HG02885 (cell line): ENCODE measurements at regions not wholly inside any gene's neighbourhood (a gene's known extent, or its start where the extent isn't known, plus 50 kb on each side); places are given as distances from the start of the nearest gene placed in this dataset.
"Not testable (repeated sequence)": the region's sequence is repeated elsewhere in the genome, so short reads cannot be mapped to it uniquely, and the experiment has no call there.

Source experiments
- ATAC-seq: cut with Tn5 transposase; IDR thresholded peaks from one replicate; pipeline ENCODE4 v1.9.1; 2021; ENCODE audit warnings: mild to moderate bottlenecking; ENCODE audit not compliant: unreplicated experiment, poor library complexity

DNA sequence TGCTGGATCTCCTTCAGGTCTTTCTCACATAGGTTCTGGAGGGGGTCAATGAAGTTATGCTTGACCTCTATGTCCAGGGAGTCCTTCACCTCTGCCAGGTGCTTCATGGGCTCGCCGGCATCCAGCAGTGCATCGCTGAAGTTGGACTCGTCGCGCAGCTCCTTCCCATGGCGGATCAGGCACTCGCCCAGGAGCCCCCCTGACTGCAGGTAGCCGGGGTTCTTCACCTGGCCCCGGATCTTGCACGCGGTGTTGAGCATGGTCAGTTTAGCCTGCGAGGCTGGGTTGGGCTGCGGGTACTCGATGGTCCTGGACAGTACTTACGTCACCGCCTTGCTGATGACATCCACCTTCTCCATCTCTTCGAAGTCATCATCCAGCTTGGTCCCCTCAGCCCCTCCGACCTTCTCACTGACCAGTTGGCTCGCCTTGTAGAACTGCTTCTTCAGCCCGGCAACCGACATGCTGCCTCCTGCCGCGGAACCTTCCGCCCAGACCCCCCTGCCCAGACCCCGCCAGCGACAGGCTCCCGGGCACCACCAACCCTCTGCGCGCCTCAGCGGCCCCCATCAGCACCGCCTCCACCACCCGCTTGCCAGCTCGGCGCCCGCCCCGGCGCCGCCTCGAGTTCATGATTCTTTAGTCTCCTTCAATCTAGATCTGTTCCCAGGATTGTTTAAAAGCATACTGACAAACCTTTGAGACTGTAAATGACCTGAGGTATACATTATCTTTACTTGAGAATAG is 99.8 kb downstream of the KPNA2 start:
- ATAC-seq, result no peak

DNA sequence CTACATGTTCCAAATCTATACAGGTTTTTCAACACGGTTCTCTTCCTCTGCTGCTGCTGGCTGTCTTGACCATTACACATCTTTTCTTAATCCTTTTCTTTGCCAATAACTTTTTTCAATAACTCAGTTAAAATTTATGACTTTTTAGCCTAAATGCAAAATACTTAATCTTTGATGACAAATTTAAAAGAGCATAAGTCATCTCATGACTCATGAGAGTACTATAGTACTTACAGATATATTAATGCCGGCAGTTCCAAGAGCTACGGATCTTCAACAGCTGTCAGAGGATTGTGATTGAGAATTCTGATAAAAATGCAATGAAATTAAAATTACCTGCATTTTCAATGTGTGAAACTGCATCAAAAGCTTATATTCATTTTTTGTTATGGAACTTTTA is 105.5 kb downstream of the KPNA2 start:
- ATAC-seq, result no peak

DNA sequence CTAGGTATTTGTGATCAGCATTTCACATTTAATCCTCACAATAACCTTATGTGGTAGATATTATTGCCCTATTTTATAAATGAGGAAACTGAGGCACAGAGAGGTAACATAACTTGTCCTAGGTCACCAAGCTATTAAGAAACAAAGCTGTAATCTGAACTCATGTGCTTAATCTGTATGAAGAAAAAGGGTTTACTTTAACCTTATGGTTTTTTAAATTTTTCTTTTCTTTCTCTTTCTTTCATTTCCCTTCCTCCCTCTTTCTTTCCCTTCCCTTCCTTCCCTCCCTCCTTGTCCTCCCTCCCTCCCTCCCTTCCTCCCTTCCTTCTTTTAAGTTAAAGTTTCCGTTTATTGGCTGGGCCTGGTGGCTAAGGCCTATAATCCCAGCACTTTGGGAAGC is 105.2 kb upstream of the AMZ2 start:
- no peak for ATAC-seq

DNA sequence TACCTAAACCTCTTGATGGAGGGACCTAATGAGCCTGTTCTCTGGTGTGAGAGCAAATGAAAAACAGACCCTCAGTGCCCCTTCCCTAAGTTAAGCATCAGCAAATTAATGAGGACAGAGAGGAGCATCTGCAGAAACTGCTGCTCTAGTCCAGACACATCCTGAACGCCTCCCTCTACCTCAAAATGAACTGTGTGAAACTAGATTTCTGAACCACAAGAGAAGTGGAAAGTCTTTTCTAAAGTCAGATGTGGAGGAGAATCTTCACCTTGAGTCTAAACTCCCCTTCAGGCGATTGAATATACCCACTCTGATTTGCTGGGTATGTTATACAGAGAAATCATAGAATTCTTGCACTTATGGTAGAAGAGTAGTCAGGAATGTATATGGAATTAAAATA is 104.4 kb upstream of the AMZ2 start:
- no peak for ATAC-seq

DNA sequence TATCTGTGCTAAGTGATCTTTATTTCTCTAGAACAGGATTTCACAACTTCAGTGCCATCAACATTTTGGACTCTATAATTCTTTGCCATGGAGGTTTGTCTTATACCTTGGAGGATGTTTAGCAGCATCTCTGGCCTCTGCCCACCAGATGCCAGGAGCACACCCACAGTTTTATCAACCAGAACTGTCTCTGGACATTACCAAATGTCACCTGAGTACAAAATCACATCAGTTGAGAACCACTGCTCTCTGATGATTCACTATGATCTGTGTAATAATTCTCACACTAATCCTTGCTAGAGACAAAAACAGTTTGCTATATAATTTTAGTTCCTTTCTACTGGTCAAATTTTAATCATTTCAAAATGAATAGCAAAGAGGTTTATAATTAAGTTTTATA is 102.8 kb upstream of the AMZ2 start:
- ATAC-seq, result no peak

DNA sequence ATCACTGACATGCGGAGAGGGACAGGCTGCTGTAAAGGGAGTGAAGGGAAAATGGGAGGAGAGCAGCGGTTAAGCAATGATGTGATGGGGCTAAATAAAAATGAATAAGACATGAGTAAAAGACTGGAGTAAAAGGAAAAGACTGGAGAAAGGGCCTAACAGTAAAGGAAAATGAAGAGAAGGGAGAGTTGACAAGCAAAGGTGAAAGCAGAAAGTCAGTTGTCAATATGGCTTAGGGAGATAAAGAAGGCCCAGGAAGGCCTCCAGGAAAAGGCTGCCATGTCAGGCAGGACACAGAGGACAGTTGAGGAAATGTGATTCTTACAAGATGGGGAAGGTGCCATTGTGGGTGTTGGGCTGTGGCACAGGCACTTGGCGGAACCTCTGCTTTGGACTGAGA is 98.9 kb upstream of the AMZ2 start:
- ATAC-seq, result no peak

DNA sequence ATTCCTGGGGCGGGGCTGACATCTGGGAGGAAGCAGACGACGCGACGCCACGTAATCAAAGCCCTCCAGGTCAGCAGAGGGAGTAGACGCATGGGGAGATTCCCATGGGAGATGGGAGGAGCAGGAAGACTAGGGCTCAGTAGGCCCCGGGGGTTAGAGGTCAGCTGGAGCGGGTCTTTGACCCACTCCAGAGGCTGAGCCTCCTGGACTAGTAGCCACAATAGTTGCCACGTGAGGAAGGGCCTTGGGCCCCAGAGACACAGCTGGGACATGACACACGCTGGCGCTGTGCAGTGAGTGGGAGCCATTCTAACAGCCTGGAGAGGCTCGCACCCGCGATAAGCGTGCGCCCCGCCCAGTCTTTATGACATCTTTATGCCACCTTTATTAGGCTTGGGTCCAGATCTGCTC is 95.7 kb upstream of the AMZ2 start:
- ATAC-seq, result no peak

DNA sequence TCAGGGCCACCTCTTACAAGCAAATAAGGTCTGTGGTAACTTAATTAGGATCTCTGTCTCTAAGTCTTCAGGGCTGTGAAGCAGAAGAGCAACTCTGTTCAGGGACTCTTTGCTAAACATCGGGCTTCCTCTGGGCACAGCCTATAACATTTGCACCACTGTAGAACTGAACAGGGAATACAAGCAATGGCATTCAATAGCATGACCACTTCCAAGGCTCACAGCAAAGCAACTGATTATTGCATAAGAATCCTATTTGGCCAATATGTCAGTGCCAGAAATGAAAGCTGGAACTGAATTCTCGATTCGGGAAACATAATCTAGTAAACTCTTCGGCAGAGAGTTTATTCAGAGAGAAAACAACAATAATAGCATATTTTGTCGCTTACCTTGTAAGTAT is 92.2 kb upstream of the AMZ2 start:
- no peak for ATAC-seq

DNA sequence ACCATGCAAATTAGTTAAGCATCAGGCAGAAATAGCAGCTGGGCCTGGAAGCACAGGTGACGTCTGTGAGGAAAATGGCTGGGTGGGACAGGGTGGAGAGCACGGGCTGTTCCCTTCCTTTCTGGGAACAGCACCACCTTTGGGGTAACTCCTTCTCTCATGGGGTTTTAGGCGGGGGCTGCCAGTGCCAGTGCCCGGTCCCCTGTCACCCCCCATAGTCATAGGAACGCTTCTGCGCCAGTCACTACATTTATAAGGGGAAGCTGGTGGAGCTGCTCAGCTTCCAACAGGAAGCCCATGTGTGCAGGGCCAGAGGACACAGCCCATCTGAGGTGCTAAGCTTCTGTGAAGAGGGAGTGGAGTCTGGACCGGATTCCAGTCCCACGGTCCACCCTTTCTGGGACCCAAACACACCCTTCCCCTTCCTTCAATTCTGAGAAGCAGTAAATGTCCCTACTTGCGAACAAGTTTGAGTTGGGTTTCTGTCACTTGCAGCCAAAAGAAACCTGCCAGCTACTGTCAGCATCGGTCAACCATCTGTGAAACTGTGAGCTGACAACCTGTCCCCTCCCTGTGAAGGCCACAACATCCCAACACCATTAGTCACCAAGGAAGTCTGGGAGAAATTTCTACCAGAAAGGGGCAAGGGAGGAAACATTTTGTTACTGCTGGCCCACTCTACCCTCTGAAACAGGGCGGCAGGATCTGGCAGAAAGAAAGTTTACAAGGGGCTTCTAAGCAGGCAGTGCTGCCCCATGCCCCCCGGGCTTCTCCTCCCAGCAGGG is 86.0 kb upstream of the AMZ2 start:
- no peak for ATAC-seq

DNA sequence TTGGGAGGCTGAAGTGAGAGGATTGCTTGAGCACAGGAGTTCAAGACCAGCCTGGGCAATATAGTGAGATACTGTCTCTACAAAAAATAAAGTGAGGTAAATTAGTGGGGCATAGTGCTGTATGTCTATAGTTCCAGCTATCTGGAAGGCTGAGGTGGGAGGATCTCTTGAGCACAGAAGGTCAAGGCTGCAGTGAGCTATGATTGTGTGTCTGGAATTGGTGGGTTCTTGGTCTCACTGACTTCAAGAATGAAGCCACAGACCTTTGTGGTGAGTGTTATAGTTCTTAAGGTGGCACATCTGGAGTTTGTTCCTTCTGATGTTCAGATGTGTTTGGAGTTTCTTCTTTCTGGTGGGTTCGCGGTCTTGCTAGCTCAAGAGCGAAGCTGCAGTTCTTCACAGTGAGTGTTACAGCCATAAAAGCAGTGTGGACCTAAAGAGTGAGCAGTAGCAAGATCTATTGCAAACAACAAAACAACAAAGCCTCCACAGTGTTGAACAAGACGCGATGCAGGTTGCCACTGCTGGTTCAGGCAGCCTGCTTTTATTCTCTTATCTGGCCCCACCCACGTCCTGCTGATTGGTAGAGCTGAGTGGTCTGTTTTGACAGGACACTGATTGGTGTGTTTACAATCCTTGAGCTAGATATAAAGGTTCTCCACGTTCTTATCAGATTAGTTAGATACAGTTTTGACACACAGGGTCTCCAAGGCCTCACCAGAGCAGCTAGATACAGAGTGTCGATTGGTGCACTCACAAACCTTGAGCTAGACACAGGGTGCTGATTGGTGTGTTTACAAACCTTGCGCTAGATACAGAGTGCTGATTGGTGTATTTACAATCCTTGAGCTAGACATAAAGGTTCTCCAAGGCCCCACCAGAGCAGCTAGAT is 79.3 kb upstream of the AMZ2 start:
- ATAC-seq, result not testable (repeated sequence)

DNA sequence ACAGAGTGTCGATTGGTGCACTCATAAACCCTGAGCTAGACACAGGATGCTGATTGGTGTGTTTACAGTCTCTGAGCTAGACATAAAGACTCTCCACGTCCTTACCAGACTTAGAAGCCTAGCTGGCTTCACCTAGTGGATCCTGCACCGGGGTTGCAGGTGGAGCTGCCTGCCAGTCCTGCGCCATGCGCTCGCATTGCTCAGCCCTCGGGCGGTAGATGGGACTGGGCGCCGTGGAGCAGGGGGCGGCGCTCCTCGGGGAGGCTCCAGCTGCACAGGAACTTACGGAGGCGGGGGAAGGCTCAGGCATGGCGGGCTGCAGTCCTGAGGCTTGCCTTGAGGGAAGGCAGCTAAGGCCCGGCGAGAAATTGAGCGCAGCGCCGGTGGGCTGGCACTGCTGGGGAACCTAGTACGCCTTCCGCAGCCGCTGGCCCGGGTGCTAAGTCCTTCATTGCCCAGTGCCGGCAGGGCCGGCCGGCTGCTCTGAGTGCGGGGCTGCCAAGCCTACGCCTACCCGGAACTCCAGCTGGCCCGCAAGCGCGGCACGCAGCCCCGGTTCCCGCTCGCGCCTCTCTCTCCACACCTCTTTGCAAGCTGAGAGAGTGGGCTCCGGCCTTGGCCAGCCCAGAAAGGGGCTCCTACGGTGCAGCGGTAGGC is 78.5 kb upstream of the AMZ2 start:
- ATAC-seq, result not testable (repeated sequence)

DNA sequence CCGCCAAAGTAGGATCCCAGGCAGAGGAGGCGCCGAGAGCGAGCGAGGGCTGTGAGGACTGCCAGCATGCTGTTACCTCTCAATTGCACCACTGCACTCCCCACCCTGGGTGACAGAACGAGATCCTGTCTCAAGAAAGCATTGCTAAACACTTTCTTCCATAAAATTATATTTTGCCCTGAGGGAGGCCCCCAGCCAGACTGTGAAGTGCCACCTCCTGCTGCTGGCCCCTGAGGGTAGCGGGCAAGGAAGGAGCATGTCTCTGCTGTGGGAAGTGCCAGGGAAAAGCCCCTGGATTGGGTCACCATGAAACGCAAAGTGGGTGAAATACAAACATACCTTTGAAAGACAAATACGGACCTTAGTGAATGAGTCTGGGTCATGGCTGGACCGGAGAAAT is 78.0 kb upstream of the AMZ2 start:
- ATAC-seq, result no peak

DNA sequence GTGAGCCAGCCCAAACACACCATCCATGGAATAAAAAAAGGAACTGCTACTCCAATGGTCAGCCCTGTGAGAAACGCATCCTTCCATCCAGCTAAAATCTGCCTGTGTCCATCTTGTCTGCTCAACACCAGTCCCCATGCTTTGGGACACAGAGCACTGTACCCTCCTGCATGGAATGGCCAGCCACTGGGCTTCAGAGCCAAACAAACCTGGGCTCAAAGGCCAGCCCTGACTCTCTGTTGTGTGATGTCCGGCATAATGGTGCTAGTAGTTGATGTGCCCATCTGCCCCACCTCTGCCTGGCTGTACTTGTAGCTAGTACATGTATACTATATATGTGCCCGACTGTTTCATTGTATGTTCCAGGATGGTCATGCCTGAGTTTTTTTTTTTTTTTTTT is 77.6 kb upstream of the AMZ2 start:
- ATAC-seq, result no peak

DNA sequence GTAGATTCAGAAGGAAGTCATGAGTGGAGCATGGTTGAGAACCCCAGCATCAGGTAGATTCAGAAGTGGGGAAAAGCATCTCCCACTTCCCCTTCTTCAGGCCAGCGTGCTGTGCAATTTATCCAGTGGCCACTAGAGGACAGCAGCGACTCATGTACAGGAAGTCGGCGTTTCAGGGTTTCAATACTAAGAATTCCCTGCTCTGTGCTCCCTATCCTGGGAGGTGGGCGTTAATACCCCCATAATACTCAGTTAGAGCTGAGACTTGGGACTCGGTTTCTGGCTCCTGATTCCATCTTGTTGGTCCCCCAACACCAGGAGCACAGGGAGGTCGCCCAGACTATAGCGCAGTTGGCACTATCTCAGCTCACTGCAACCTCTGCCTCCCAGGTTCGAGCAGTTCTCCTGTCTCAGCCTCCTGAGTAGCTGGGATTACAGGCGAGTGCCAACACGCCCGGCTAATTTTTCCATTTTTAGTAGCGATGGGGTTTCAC is 75.3 kb upstream of the AMZ2 start:
- ATAC-seq, result no peak

DNA sequence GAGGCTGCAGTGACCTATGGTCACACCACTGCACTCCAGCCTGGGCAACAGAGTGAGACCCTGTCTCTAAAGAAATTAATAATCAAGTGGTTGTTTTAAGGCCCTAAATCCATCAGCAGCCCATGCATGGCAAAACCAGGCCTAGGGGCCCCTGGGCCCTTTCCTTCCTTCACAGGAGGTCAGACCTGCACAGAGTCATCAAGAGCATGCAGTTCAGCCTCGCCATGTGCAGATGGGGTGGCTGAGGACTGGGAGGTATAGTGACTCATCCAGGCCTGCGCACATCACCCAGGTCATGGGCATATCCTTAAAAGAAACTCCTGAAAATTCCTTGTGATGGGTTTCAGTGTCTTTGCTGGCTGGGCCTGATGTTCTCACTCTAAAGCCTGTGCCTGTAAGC is 72.4 kb upstream of the AMZ2 start:
- ATAC-seq, result no peak

DNA sequence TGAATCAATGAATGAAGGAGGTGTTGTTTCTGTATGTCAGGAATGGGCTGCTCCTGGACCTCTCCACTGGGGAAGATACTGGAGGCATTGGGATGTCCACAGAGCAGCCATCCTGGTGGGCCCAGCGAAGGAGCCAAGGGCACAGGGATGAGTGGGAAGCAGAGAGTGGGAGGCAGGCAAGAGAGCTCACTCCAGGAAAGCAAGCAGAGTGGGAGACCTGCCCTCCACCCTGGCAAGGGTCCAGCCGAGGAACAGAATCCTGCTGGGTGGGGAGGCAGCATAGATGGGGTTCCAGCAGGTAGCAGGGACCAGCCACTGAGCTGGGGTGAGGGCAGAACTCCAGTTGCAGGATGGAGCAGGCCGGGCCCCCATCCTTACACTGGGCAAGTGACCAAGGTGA is 71.9 kb upstream of the AMZ2 start:
- ATAC-seq, result no peak

DNA sequence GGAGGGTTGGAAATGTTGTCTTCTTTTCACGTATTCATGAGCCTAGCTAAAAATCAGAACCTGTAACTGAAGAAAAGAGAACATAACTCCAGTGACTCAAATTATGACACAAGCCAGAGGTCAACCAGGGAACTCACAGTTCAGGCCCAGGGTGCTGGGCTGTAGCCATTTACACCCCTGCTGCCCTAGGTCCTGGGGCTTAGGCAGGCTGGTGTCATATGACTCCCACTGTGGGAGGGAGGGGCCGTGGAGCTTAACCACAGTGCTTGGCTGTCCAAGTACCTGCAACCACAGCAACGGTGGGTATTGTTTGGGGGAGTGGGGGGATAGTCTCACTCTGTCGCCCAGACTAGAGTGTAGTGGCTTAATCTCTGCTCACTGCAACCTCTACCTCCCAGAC is 71.1 kb upstream of the AMZ2 start:
- no peak for ATAC-seq

DNA sequence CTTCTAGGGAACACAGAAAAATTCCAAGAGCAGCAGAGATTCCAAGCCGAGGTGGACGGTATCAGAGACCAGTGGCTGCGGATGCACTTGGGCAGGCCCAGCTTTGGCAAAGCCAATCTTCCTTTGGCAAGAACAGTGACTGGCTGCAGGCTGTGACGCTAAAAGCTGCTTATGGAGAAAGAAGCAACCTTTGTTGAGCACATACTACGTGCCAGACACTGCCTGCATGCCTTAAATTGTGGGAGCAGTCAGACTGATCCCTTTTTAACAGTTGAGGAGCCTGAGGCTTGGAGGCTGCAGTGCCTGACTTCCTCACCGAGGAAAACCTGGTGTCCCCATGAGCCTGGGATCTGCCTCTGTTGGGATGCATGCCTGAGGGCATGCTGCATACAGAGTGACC is 69.0 kb upstream of the AMZ2 start:
- no peak for ATAC-seq

DNA sequence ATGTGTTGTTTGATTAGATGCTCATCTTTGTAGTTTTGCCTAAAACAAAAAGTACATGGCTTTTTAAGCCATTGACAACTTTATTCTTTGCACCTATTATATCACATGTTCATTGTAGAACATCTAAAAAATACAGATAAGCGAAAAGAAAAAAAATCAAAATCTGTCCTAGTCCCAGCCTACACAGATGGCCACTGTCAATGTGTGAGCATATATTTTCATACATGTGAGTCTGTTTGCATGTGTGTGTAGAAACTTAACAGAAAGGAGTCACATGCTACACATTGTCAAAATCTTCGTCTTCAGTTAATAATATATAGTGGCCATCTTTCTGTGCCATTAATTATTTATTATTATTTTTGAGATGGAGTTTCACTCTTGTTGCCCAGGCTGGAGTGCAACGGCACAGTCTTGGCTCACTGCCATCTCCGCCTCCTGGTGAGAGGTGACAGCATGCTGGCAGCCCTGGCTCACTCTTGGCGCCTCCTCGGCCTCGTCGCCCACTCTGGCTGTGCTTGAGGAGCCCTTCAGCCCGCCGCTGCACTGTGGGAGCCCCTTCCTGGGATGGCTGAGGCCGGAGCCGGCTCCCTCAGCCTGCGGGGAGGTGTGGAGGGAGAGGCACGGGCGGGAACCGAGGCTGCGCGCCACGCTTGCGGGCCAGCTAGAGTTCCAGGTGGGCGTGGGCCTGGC is 68.5 kb upstream of the AMZ2 start:
- ATAC-seq, result no peak

DNA sequence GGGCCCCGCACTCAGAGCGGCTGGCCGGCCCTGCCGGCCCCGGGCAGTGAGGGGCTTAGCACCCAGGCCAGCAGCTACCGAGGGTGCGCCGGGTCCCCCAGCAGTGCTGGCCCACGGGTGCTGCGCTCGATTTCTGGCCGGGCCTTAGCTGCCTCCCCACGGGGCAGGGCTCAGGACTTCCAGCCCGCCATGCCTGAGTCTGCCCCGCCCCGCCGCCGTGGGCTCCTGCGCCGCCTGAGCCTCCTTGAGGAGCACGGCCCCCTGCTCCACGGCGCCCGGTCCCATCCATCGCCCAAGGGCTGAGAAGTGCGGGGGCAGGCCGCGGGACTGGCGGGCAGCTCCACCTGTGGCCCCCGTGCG is 67.9 kb upstream of the AMZ2 start:
- no peak for ATAC-seq
